NCI-H82 treated with DMSO at 0.1 percent for 48 hours (cell line): ENCODE measurements at regions not wholly inside any gene's neighbourhood (a gene's known extent, or its start where the extent isn't known, plus 50 kb on each side); places are given as distances from the start of the nearest gene placed in this dataset.

Source experiments
- DNase-seq: peaks from one replicate; lab custom pipeline; 2025; ENCODE audit not compliant: unreplicated experiment; lab: John Stamatoyannopoulos, UW

DNA sequence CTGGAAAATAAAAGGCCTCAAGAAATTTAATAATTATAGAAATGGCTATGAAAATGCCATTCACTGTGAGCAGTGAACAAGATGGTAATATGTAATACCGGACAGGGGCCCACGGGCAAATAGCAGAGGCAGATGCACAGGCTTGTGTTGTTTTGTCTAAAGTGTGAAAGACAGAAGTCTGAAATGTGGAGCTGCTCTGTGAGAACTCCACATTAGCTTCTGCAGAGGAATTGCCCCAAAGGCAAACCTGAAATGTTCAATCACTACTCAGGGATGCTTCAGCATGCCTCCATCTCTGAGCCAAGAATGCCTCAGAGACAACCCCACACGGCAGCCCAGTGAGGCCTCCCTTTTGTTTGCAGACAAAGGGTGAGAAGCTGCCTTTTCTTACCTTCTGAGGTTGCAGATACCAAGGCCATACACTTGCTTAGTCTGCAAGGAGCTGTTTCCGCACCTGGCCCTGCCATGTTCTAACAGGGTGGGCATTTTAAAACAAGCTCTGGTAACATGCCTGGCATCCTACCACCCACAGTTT, 124.3 kb upstream of the CXCL14 start:
- no peak for DNase-seq

GRCh38 chr5:135702191-135702590, 123.4 kb upstream of the CXCL14 start:
- DNase-seq: no peak

DNA sequence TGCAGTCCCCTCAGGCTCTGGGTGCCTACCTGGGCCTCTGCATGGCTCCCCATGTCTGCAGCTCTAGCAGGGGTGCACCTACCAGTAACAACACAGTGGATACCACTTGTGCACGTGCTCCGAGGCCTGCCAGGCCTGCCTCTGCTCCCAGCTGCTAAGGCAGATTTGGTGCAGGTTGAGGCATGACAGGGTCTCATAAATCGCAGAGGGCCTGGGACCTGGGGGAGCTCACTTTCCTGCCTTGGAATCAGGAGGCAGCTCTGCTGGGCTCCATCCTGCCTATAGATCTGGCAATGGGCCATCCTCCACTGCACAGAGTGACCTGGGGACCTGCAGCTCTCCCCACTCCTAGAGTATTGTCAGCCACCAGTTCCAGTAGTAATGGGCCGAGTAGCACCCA, 121.9 kb upstream of the CXCL14 start:
- DNase-seq: no peak

DNA sequence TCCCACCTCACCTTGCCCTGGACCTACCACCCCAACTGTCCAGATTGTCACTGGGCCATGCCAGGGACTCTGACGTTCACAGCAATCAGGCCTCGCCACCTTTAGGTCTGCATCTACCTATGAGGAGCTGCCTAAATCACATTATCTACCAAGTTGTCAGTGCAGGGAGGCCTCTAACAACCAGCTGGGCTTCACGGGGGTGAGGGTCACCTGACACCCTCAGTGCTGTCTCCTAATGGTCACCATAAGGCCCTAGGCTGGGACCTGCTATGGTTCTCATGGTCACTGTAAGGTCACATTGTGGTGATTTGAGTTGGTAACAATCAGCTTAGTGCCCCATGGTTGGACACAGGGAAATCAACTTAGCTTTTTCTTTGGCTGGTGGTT, 119.2 kb upstream of the CXCL14 start:
- DNase-seq: no peak

- DNase-seq: no peak
Observed at GRCh38 chr5:135697251-135697958, 118.6 kb upstream of the CXCL14 start.

- no peak for DNase-seq
Observed at GRCh38 chr5:135696317-135696716, 117.5 kb upstream of the CXCL14 start.

GRCh38 chr5:135695656-135696313, 117.0 kb upstream of the CXCL14 start:
- no peak for DNase-seq

GRCh38 chr5:135694906-135695305, 116.1 kb upstream of the CXCL14 start:
- DNase-seq: no peak

- DNase-seq: no peak
Observed at GRCh38 chr5:135694012-135694411, 115.2 kb upstream of the CXCL14 start.

GRCh38 chr5:135693371-135693955, 114.7 kb upstream of the CXCL14 start:
- DNase-seq: no peak

DNA sequence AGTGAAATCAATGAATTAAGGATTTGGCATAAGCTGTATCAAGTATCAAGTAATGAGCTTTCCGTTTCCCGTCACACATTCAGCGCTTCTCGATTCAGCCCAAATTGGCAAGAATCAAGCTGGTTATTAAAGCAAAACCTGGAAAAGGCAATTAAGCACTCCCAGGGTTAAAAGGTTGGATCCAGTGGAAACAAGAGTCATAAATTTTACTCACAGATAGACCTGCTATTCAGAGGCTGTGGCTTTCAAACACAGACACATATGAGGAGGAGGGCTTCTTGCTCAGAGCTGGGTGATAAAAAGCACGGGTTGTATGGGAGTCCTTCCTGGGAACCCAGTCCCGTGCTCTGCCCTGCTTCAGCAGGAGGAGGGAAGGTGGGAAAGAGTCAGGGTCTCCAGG, 112.3 kb upstream of the CXCL14 start:
- DNase-seq: no peak

DNA sequence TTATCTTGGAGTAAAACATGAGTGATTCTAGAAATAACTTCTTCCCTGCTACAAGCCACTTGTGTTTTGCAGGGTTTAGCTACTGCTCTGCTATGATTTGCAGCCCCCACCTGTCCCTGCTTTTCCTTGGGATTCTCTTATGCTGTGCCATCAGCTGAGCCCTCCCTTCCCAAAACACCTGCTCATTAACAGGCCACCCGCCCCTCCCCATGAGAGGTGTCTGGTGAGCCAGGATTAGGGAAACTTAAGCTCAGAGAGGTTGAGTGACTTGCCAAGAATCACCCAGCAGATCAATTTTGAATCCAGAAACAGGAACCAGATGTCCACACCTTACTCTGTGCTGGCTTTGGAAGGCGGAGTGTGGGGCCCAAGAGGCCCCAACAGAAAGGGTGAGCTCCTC, 111.7 kb upstream of the CXCL14 start:
- DNase-seq: no peak

DNA sequence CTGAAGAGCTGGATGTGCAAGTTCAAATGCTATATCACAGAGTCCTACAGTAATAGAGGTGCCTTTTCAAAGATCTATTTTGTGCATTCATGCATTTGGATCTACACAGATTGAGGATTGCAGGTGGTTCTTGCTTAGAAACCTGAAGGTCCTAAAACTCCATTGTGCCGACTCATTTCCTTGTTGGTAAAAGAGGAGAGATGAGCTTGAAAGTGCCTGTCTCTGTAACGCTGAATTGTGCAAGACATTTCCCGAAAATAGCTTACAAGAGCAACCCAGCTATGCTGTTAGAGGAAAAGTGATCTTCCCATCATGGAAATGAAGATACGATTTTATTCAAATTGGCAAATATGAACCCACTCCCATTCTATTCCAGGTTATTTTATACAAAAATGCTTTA, 110.7 kb upstream of the CXCL14 start:
- DNase-seq: no peak

DNA sequence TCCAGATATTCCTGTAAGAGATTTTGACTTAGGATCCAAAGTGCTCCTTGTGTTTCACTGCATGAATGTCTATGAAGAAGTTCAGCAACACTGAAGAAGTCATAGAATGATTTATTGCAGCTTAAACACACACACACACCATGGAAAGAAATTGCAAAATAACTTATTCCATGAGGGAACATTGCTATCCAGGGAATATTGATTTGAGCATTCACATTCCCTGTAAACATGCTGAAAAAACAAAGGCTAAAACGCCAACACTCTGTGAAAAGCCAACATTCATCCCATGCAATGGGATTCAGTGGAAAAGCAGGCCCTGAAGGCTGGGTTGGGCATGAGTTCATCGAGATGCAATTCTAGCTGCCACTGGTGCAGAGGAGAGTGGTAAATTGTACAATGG, 109.6 kb upstream of the CXCL14 start:
- no peak for DNase-seq

DNA sequence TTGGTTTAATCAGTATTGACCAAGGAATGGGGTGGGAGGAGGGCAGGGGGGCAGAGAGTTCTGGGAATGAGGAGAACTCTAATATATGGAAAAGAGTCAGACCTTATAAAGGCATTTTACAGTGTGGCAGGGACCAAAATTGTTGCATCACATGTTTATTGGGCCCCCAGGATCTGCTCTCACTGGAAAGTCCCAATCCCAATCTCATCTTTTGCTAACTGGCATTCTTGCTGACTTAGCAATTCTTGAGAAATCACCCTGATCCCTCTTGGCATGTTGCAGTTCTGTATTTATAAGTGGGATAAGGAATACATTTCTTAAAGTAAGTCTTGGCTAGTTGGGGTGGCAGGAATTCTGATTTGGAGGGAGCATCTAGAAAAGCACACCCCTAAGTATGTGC, 104.4 kb upstream of the CXCL14 start:
- no peak for DNase-seq

GRCh38 chr5:135680713-135681112, 101.9 kb upstream of the CXCL14 start:
- DNase-seq: no peak

- DNase-seq: no peak
Observed at GRCh38 chr5:135678640-135679268, 100.0 kb upstream of the CXCL14 start.

DNA sequence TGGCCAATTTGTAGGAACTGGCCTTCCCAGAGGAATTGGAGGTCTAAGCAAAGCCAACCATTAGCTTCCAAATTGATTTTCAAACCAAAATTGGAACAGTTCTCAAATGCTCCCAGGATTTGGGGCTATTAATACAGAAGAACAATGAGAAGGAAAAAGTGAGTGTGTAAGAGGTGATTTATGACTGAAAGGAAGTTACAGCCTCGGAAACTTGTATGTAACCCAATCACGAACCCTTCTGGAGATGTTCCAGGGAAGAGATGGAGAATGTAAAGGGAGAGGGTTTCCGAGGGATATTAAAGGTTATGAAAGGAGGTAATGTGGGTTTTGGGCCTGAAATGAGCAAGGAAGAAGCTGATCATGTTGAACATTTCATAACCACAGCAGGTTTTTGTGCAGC, 93.2 kb upstream of the CXCL14 start:
- DNase-seq: no peak

DNA sequence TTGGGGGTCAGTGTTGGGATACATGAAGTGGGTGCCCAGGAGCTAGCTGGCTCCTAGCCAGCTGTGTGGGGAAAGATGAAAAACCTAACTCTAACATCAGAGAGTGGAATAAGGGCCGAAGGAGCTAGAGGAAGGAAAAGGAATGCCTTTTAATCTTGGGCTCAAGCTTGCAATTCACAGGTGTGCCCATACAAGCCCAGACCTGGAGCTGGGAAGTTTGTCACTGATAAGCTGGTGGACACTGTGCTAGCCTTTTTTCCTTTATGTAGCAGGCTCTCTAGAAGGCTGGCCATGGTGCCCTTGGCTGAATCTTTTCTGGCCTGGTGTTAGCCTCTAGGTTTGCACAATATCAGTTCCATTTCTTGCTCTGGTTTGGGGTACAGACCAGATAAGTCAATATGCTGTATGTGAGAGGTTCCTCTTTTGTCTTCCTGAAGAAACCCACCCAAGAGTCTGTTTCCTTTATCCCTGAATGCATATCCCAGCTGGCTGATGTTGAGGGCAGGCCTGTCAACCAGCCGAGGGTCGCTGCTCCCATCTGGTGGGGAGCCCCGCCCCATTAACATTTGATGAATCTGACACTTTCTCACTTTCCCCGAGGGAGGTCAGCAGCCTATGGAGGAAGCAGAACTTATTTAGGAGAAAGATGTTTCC, 92.4 kb upstream of the CXCL14 start:
- no peak for DNase-seq

DNA sequence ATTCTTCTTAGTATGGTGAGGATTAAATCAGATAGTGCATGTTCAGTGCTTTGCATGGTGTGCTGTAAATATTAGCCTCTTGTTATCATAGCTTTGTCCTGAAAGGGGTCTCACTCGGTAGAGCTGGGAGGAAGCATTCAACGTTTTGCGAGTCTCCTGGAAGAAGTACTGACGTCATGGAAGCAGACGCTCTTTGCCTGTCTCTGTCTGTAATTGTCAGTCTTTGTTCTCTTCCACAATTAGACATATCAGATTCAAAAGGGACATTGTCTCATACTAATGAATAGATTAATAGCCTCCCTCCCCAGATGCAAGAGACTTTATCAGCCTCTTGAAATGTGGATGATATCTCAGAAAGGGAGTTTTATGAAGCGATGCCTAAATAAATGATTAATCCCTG, 91.8 kb upstream of the CXCL14 start:
- no peak for DNase-seq

DNA sequence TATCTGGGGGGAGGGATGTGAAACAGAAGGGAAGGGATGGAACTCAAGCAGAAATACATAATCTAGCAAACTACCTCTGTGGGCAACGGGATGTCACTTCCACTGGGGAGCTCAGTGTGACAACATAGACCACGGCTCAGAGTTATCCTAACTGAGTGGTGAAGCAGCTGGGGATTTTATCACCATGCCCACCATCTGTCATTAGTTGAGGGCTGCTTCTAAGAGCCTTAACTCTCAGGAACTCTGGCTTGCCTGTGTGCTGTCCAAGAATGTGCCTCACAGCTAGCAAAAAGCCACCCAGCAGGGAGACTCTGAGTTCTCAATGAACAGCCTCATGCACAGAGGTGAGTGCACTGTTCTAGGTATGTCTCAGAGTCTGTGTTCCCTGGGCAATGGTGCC, 90.6 kb upstream of the CXCL14 start:
- peak; percentile 22 for DNase-seq
